IMR-90 (cell line): ENCODE measurements at regions not wholly inside any gene's neighbourhood (a gene's known extent, or its start where the extent isn't known, plus 50 kb on each side); places are given as distances from the start of the nearest gene placed in this dataset.

Experiments used
- ATAC-seq: fragments of 200-7000 bp; cut with Tn5 transposase; 2 replicates; pipeline ENCODE4 v1.9.1; 2020; ENCODE audit warnings: low read depth, mild to moderate bottlenecking, moderate library complexity
- BruUV-seq: library from RNA; stranded (reverse); fragments of 400-500 nt; replicated peaks from 2 replicates; lab custom pipeline; 2021; lab: Mats Ljungman, UMichigan
- CTCF ChIA-PET: fragments of 300-600 bp; formaldehyde crosslinking; extraction: SDS; loops from one replicate; lab custom pipeline; 2021; ENCODE audit warnings: antibody characterized with exemption; lab: Yijun Ruan, JAX
- POLR2A ChIA-PET: fragments of 300-600 bp; sonication (Branson Sonifier 250); formaldehyde crosslinking; loops from one replicate; lab custom pipeline; 2022; ENCODE audit warnings: antibody characterized with exemption; ENCODE audit not compliant: unreplicated experiment; lab: Charles Lee
- DNase-seq: peaks from one replicate; pipeline ENCODE4 v3.0.0; 2013
- H2AFZ ChIP-seq: replicated peaks from 2 replicates; pipeline ENCODE3; 2013; ENCODE audit warnings: low read length, mild to moderate bottlenecking; ENCODE audit not compliant: poor library complexity
- H2AK5ac ChIP-seq: 2 replicates; pipeline ENCODE4 v1.6.1; 2013; ENCODE audit warnings: low read depth, low read length, inconsistent platforms
- H2AK9ac ChIP-seq: replicated peaks from 2 replicates; pipeline ENCODE3; 2013; ENCODE audit warnings: mild to moderate bottlenecking, low read depth, low read length, moderate library complexity; ENCODE audit not compliant: poor library complexity
- H2BK120ac ChIP-seq: 2 replicates; pipeline ENCODE4 v1.6.1; 2013; ENCODE audit warnings: low read depth, low read length, inconsistent platforms
- H2BK15ac ChIP-seq: 3 replicates; pipeline ENCODE4 v1.6.1; 2013; ENCODE audit warnings: low read depth, low read length, inconsistent platforms
- H2BK20ac ChIP-seq: 2 replicates; pipeline ENCODE4 v1.6.1; 2013; ENCODE audit warnings: low read depth, mild to moderate bottlenecking, inconsistent platforms, low read length, moderate library complexity
- H2BK5ac ChIP-seq: 2 replicates; pipeline ENCODE4 v1.6.1; 2013; ENCODE audit warnings: mild to moderate bottlenecking, low read depth, low read length, inconsistent platforms; ENCODE audit not compliant: poor library complexity, severe bottlenecking
- H3K14ac ChIP-seq: replicated peaks from 2 replicates; pipeline ENCODE4 v1.6.1; 2013; ENCODE audit warnings: low read depth, low read length, inconsistent platforms
- H3K18ac ChIP-seq: 2 replicates; pipeline ENCODE4 v1.6.1; 2013; ENCODE audit warnings: low read depth, low read length, control low read depth
- H3K23ac ChIP-seq: 2 replicates; pipeline ENCODE4 v1.6.1; 2013; ENCODE audit warnings: low read depth, low read length, inconsistent platforms
- H3K27ac ChIP-seq: 2 replicates; pipeline ENCODE4 v1.5.1; 2013; ENCODE audit warnings: mild to moderate bottlenecking, control low read depth, low read length; ENCODE audit not compliant: insufficient read depth
- H3K27me3 ChIP-seq: 2 replicates; pipeline ENCODE4 v1.6.1; 2013; ENCODE audit warnings: low read length; ENCODE audit not compliant: control insufficient read depth, insufficient read depth
- H3K36me3 ChIP-seq: 2 replicates; pipeline ENCODE4 v1.6.1; 2013; ENCODE audit warnings: low read length, mixed read lengths; ENCODE audit not compliant: control insufficient read depth, insufficient read depth
- H3K4ac ChIP-seq: 2 replicates; pipeline ENCODE4 v1.6.1; 2013; ENCODE audit warnings: low read depth, low read length, inconsistent platforms
- H3K4me1 ChIP-seq: 2 replicates; pipeline ENCODE4 v1.6.1; 2013; ENCODE audit warnings: low read length, mixed read lengths; ENCODE audit not compliant: control insufficient read depth, insufficient read depth
- H3K4me2 ChIP-seq: 2 replicates; pipeline ENCODE4 v1.6.1; 2013; ENCODE audit warnings: low read depth, mild to moderate bottlenecking, control low read depth, low read length, moderate library complexity
- H3K4me3 ChIP-seq: 2 replicates; pipeline ENCODE4 v1.5.1; 2013; ENCODE audit warnings: low read depth, mild to moderate bottlenecking, control low read depth, low read length, moderate library complexity; ENCODE audit not compliant: insufficient read depth
- H3K56ac ChIP-seq: 2 replicates; pipeline ENCODE4 v1.6.1; 2013; ENCODE audit warnings: low read length, inconsistent platforms; ENCODE audit not compliant: insufficient read depth; ENCODE audit errors: extremely low read depth
- H3K79me1 ChIP-seq, 2 experiments: 2 replicates each; pipeline ENCODE4 v1.6.1; 2013; ENCODE audit warnings: low read length in 2 of 2, inconsistent platforms in 1 of 2, low read depth in 1 of 2
- H3K9ac ChIP-seq: 2 replicates; pipeline ENCODE4 v1.6.1; 2013; ENCODE audit warnings: low read depth, low read length, control low read depth
- H3K9me1 ChIP-seq: 2 replicates; pipeline ENCODE4 v1.6.1; 2013; ENCODE audit warnings: low read length, inconsistent platforms; ENCODE audit not compliant: insufficient read depth
- H3K9me3 ChIP-seq: 2 replicates; pipeline ENCODE4 v1.6.1; 2013; ENCODE audit warnings: low read length; ENCODE audit not compliant: control insufficient read depth, insufficient read depth
- H4K20me1 ChIP-seq: 2 replicates; pipeline ENCODE4 v1.6.1; 2013; ENCODE audit warnings: low read length, inconsistent platforms; ENCODE audit not compliant: insufficient read depth
- H4K5ac ChIP-seq: 2 replicates; pipeline ENCODE4 v1.6.1; 2013; ENCODE audit warnings: mild to moderate bottlenecking, low read depth, low read length, control low read depth
- H4K8ac ChIP-seq, 2 experiments: 2 replicates each; pipeline ENCODE4 v1.6.1; 2013; ENCODE audit warnings: low read depth in 2 of 2, low read length in 2 of 2, control low read depth in 1 of 2, inconsistent platforms in 1 of 2
- H4K91ac ChIP-seq: 2 replicates; pipeline ENCODE4 v1.6.1; 2013; ENCODE audit warnings: low read depth, low read length, inconsistent platforms; ENCODE audit not compliant: insufficient read depth
- FOS ChIP-seq: fragments of 150-350 bp; IDR thresholded peaks from 2 replicates; pipeline ENCODE4 v1.6.1; 2016; ENCODE audit warnings: low read depth, low read length
- MAZ ChIP-seq: IDR thresholded peaks from 2 replicates; pipeline ENCODE4 v1.6.1; 2012; ENCODE audit warnings: low read depth, mild to moderate bottlenecking, low read length, improper control_type of control experiment, moderate library complexity, borderline replicate concordance
- NFE2L2 ChIP-seq: fragments of 150-350 bp; IDR thresholded peaks from 2 replicates; pipeline ENCODE4 v1.6.1; 2016; ENCODE audit warnings: low read depth, mild to moderate bottlenecking, low read length
- RAD21 ChIP-seq: IDR thresholded peaks from 2 replicates; pipeline ENCODE4 v1.6.1; 2012; ENCODE audit warnings: low read length, improper control_type of control experiment
- WGBS, 2 experiments: methylation state at CpG; one replicate each; pipeline versions ENCODE4 v1.1.5 to v1.1.7; 2013; ENCODE audit warnings: missing lambda C conversion rate in 2 of 2; ENCODE audit not compliant: insufficient read length in 1 of 2; ENCODE audit errors: extremely low coverage in 2 of 2; 5-methylcytosine and 5-hydroxymethylcytosine counted together
- dilution Hi-C: fragments of 300-500 bp; cut with HindIII; formaldehyde crosslinking; loops from one replicate; pipeline ENCODE4 v1.14.3; 2018; ENCODE audit warnings: low sequenced_read_pairs; ENCODE audit not compliant: unreplicated experiment
- in situ Hi-C: fragments of 300-500 bp; cut with MboI; formaldehyde crosslinking; loops from 3 replicates; pipeline ENCODE4 v1.14.3; 2019; ENCODE audit warnings: low sequenced_read_pairs, inconsistent platforms, mixed read lengths
- intact Hi-C: fragments of 100-400 bp; cut with micrococcal nuclease; formaldehyde crosslinking; loops from 2 replicates; pipeline ENCODE4 v1.10.0; 2022

DNA sequence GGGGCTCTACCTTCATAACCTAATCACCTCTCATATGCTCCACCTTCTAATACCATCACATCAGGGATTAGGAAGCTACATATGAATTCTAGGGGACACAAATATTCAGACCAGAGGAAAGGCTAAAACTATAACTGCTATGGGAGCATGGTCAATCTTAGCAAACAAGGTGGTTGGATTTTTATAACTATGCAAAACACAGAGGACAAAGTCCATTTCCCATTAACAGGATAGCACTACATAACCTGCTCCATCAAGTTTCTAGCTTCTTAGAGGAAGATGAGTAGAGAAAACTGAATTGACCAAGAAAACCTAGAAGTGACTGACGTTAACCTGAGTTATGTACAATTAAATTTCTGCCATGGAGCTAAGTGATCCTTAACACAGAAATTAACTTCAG lies 398.6 kb downstream of the TBL1XR1 start:
- WGBS, 2 experiments = no CpG with 5 or more reads among the region's 1 CpG
- H3K14ac ChIP-seq = no peak overlapping the region
- in situ Hi-C loops (no loop called here), dilution Hi-C loops (no loop called here), intact Hi-C loops (no loop called here)
- no peaks in the 10 kb centered on the region for H3K36me3 ChIP-seq
- H3K4me1 ChIP-seq = no peaks in the 10 kb centered on the region
- H2BK5ac ChIP-seq = no peak overlapping the region
- no peak overlapping the region for H2AK9ac ChIP-seq
- no peak overlapping the region for H2BK20ac ChIP-seq
- no peak overlapping the region for H2AK5ac ChIP-seq
- ChIA-PET POLR2A (no interaction called here), CTCF (interaction anchor here (0.7 kb wide), 1 partner anchor 16 kb away, joined by 7 read pairs; no protein-coding TSS in a partner anchor)
- no peaks in the 10 kb centered on the region for H3K79me1 ChIP-seq
- no peak overlapping the region for H3K4ac ChIP-seq
- H2BK120ac ChIP-seq = no peak overlapping the region
- H4K91ac ChIP-seq = no peak overlapping the region
- H2AFZ ChIP-seq = no peak overlapping the region
- H3K9me3 ChIP-seq = no peaks in the 10 kb centered on the region
- no peaks in the 10 kb centered on the region; the same call in 1 of the 2 replicates for H3K27me3 ChIP-seq
- no peak overlapping the region for H3K9ac ChIP-seq
- no TSS peak for BruUV-seq
- H4K20me1 ChIP-seq = no peaks in the 10 kb centered on the region
- no peak overlapping the region for H3K4me2 ChIP-seq
- ATAC-seq (no peak), DNase-seq (no peak)
- H3K4me3 ChIP-seq = no peak overlapping the region
- no peak overlapping the region for H4K5ac ChIP-seq
- H3K9me1 ChIP-seq = no peaks in the 10 kb centered on the region
- H3K23ac ChIP-seq = no peak overlapping the region
- no peak overlapping the region for H3K56ac ChIP-seq
- no peak for TF ChIP-seq MAZ
- no peak for TF ChIP-seq NFE2L2
- TF ChIP-seq RAD21 = no peak
- no peak for TF ChIP-seq FOS
- no peak overlapping the region for H3K18ac ChIP-seq
- H2BK15ac ChIP-seq = no peak overlapping the region
- H3K27ac ChIP-seq = no peak overlapping the region
- no peak overlapping the region for H4K8ac ChIP-seq
